BLaER1 treated with 17β-estradiol and CSF1 and Interleukin-3, amounts not matched to agents 10 nM and 100 nM (cell line): ENCODE measurements at regions not wholly inside any gene's neighbourhood (a gene's known extent, or its start where the extent isn't known, plus 50 kb on each side); places are given as distances from the start of the nearest gene placed in this dataset.
"Not testable (repeated sequence)": the region's sequence is repeated elsewhere in the genome, so short reads cannot be mapped to it uniquely, and the experiment has no call there.

Experiments used
- H3K27ac ChIP-seq, 11 experiments: shearing (Covaris generic); formaldehyde crosslinking; 2 replicates each; pipeline ENCODE4 v1.8.1; 2022
- H3K27me3 ChIP-seq, 11 experiments: shearing (Covaris generic); formaldehyde crosslinking; 2 replicates each; pipeline ENCODE4 v1.8.1; 2022
- H3K36me3 ChIP-seq, 11 experiments: shearing (Covaris generic); formaldehyde crosslinking; 2 replicates each; pipeline ENCODE4 v1.8.1; 2022
- H3K4me1 ChIP-seq, 10 experiments: shearing (Covaris generic); formaldehyde crosslinking; 2 replicates each; pipeline ENCODE4 v1.8.1; 2022
- H3K4me2 ChIP-seq, 11 experiments: shearing (Covaris generic); formaldehyde crosslinking; 2 replicates each; pipeline ENCODE4 v1.8.1; 2022
- H3K4me3 ChIP-seq, 10 experiments: shearing (Covaris generic); formaldehyde crosslinking; 2 replicates each; pipeline ENCODE4 v1.8.1; 2022
- H3K9ac ChIP-seq, 11 experiments: shearing (Covaris generic); formaldehyde crosslinking; 2 replicates each; pipeline ENCODE4 v1.8.1; 2022
- H3K9me3 ChIP-seq, 11 experiments: shearing (Covaris generic); formaldehyde crosslinking; replicated peaks in 1 of 11; 2 replicates each; pipeline ENCODE4 v1.8.1; 2022
- H4K20me1 ChIP-seq, 11 experiments: shearing (Covaris generic); formaldehyde crosslinking; 2 replicates each; pipeline ENCODE4 v1.8.1; 2022
- Cebpa-rat ChIP-seq, 11 experiments: shearing (Covaris generic); IDR thresholded peaks; 2 replicates each; pipeline ENCODE4 v1.8.1; 2022

- H3K4me2 ChIP-seq = peak overlapping the region in 8 of 11 experiments; percentile 12 to 59 (median 44); a peak in 13 of 22 replicates
Observed at GRCh38 chr21:14020108-14020507, 190.6 kb downstream of the LIPI start.

DNA sequence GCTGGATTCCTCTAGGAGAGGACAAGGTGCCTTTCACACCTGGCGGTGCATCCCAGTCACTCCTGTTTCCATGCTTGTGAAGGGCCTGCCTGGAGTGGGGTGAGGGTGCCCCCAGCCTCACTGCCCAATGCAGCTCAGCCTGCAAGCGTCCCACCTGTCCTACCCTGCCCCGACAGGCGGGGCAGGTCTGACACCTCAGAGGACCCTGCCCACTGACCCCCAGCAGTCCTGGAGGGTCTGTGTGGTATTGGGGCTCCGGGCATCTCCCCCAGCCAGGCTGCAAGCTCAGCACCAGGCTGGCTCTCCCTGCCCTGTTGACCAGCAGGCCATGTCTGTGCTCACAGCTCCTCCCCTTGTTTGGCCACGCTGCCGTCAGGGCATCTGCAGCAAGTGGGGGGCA, 194.9 kb downstream of the LIPI start:
- H3K4me3 ChIP-seq, H3K9ac ChIP-seq, H3K36me3 ChIP-seq, H3K27me3 ChIP-seq, H4K20me1 ChIP-seq, H3K27ac ChIP-seq, H3K4me2 ChIP-seq, H3K9me3 ChIP-seq: not testable (repeated sequence)
- H3K4me1 ChIP-seq = peaks cover 0 to 22% (median 15%) of the 10 kb centered on the region in 10 experiments; a peak in 12 of 20 replicates

More at GRCh38 chr21:14020108-14020507, 190.6 kb downstream of the LIPI start:
- H3K27me3 ChIP-seq, H3K36me3 ChIP-seq, H3K9ac ChIP-seq, H4K20me1 ChIP-seq, H3K4me3 ChIP-seq, H3K27ac ChIP-seq, H3K9me3 ChIP-seq: not testable (repeated sequence)
- H3K4me1 ChIP-seq = peaks cover 0 to 12% (median 8%) of the 10 kb centered on the region in 10 experiments; a peak in 10 of 20 replicates

DNA sequence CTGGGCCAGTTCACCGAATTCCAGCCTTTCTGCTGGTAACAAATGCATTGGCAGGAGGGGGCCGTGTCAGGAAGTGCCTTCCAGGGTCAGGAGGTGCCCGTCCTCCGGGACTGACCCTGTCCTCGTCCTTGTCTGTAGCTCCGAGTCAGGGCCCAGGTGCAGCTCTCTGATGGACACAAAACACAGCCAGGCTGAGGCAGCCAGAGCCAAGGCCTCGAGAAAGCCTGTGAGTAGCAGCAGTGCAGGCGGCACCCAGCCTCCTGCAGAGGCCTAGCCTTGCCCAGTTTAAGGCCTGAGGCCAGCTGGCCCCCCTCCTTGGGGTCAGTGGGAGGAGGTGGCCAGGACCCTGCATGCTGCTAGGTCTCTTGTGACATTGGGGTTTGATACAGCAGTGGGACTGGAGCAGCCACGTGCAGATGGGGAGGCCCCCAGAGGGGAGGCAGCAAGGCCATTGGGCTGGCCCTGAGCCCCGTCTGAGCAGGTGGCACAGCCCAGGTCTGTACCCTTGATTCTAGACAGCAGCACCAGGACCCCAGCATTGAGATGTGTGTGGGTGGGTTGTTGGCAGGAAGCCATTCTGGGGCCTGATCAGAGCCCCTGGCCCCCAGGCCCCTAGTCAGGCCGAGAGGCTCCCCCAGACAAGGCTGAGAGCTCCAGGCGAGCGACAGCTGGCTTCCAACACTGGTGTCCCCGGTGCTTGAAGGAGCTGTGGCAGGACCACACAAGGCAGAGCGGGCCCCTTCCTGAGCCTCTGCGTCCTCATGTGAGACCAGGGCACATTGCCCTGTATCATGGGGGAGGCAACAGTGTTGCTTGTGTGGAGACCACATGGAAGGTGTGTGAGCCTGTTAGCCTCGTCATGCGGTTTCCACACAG, 196.9 kb downstream of the LIPI start:
- not testable (repeated sequence) for H3K36me3 ChIP-seq, H4K20me1 ChIP-seq, H3K4me2 ChIP-seq, H3K27me3 ChIP-seq, H3K9me3 ChIP-seq, H3K4me3 ChIP-seq, H3K27ac ChIP-seq, H3K9ac ChIP-seq
- peaks cover 0 to 18% (median 11%) of the 10 kb centered on the region in 10 experiments; a peak in 11 of 20 replicates for H3K4me1 ChIP-seq

DNA sequence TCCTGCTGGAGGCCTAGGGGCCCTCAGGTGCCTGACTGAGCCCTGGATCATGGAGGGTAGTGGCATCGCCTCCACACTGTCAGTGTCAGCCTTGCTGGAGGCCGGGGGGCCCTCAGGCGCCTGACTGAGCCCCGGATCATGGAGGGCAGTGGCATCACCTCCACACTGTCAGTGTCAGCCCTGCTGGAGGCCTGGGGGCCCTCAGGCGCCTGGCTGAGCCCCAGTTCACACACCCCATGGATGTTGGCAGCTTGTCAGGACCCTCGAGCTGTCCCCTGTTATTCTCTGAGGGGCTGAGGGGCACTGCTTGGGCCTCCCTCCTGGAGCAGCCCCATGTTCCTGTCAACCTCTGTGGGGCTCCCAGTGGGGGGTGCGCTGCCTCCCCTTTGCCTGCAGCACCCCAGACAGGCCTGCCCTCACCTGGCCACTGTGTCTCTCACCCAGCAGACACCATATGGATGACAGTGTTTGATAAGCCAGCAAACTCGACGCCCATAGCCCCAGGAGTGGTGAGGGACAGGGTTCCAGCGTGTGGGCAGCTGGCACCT, 197.6 kb downstream of the LIPI start:
- H3K4me3 ChIP-seq = no peak overlapping the region
- no peaks in the 10 kb centered on the region for H3K27me3 ChIP-seq
- H3K4me1 ChIP-seq = peaks cover 0 to 18% (median 11%) of the 10 kb centered on the region in 10 experiments; a peak in 11 of 20 replicates
- no peak overlapping the region for H3K4me2 ChIP-seq
- no peaks in the 10 kb centered on the region for H3K9me3 ChIP-seq
- TF ChIP-seq Cebpa-rat (IDR thresholded peaks at IDR 0.05) = no peak
- H3K9ac ChIP-seq = no peak overlapping the region
- H3K27ac ChIP-seq = no peak overlapping the region
- H4K20me1 ChIP-seq = no peaks in the 10 kb centered on the region
- no peaks in the 10 kb centered on the region for H3K36me3 ChIP-seq

DNA sequence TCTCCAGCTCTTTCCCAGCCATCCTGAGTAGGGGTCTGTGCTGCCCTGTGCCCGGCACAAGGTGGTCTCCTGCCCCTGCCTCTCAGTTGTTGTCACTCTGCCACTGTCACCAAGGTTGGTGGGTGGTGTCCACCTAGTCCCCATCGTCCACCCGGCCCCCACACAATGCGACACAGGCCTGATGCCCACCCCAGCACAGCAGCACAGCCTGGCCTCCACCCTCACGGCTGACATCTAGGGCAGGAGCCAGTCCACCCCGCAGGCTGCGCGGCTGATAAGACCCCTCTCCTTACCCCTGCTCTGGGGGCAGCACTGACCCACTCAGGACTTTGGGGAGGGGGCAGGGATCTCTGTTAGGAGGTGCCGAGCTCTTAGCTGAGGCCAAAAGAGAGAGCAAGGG, 198.3 kb downstream of the LIPI start:
- H3K9ac ChIP-seq = no peak overlapping the region
- H3K27ac ChIP-seq = no peak overlapping the region
- no peak for TF ChIP-seq Cebpa-rat (IDR thresholded peaks at IDR 0.05)
- peaks cover 0 to 18% (median 11%) of the 10 kb centered on the region in 10 experiments; a peak in 11 of 20 replicates for H3K4me1 ChIP-seq
- H3K9me3 ChIP-seq = no peaks in the 10 kb centered on the region
- H4K20me1 ChIP-seq = no peaks in the 10 kb centered on the region
- no peak overlapping the region for H3K4me3 ChIP-seq
- no peaks in the 10 kb centered on the region for H3K36me3 ChIP-seq
- H3K27me3 ChIP-seq = no peaks in the 10 kb centered on the region
- no peak overlapping the region for H3K4me2 ChIP-seq

DNA sequence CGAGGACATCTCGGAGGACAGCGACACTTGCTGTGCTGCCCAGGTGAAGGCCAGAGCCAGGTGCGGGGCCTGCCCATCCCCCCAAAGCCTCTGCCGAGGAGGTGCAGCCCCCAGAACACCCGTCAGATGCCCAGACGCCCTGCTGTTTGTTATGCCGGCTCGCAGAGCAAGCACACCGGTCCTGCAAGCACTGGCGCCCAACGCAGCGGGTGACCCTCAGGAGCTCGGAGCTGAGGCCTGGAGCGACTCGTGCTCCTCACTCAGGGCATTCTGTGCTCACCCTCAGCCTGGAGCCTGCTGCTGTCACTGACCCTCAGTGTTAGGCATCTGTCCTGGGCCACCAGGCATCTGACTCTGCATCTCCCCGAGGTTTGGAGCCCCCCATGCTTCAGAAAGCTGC, 199.0 kb downstream of the LIPI start:
- not testable (repeated sequence) for H3K27ac ChIP-seq, H3K9ac ChIP-seq, H4K20me1 ChIP-seq, H3K9me3 ChIP-seq, H3K4me3 ChIP-seq, H3K27me3 ChIP-seq, H3K36me3 ChIP-seq
- H3K4me2 ChIP-seq = peak overlapping the region in 5 of 11 experiments; percentile 28 to 46 (median 34); a peak in 6 of 22 replicates
- H3K4me1 ChIP-seq = peaks cover 0 to 18% (median 11%) of the 10 kb centered on the region in 10 experiments; a peak in 11 of 20 replicates

GRCh38 chr21:14011149-14011548, 199.6 kb downstream of the LIPI start:
- H3K9me3 ChIP-seq, H3K4me3 ChIP-seq, H3K9ac ChIP-seq, H4K20me1 ChIP-seq, H3K27me3 ChIP-seq, H3K27ac ChIP-seq, H3K36me3 ChIP-seq: not testable (repeated sequence)
- Histone ChIP-seq H3K4me2 (peak overlapping the region in 6 of 11 experiments; percentile 28 to 46 (median 32); a peak in 9 of 22 replicates), H3K4me1 (peaks cover 0 to 18% (median 11%) of the 10 kb centered on the region in 10 experiments; a peak in 11 of 20 replicates)

DNA sequence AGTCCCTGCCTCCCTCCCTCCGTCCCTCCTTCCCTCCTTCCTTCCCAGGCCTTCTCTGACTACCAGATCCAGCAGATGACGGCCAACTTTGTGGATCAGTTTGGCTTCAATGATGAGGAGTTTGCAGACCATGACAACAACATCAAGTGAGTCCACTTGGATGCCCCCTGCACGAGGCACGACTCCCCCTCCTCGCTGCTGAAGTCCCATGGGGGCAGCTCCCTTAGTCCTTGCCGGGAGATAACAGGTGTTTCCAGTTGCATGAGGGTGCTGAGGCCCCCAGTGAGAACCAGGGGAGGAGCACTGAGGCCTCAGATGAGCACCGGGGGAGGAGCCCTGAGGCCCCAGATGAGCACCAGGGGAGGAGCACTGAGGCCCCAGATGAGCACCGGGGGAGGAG, 200.0 kb downstream of the LIPI start:
- Histone ChIP-seq H3K4me2 (peak overlapping the region in 6 of 11 experiments; percentile 28 to 46 (median 32); a peak in 8 of 22 replicates), H3K27ac (no peak overlapping the region), H3K4me1 (peaks cover 0 to 18% (median 11%) of the 10 kb centered on the region in 10 experiments; a peak in 11 of 20 replicates), H4K20me1 (no peaks in the 10 kb centered on the region), H3K27me3 (no peaks in the 10 kb centered on the region), H3K4me3 (no peak overlapping the region), H3K9ac (no peak overlapping the region), H3K36me3 (no peaks in the 10 kb centered on the region), H3K9me3 (no peaks in the 10 kb centered on the region)
- no peak for TF ChIP-seq Cebpa-rat (IDR thresholded peaks at IDR 0.05)

GRCh38 chr21:14009990-14010389, 200.8 kb downstream of the LIPI start:
- peaks cover 0 to 18% (median 11%) of the 10 kb centered on the region in 10 experiments; a peak in 11 of 20 replicates for H3K4me1 ChIP-seq
- H3K4me3 ChIP-seq, H3K27ac ChIP-seq, H3K36me3 ChIP-seq, H3K27me3 ChIP-seq, H3K4me2 ChIP-seq, H3K9ac ChIP-seq, H3K9me3 ChIP-seq, H4K20me1 ChIP-seq: not testable (repeated sequence)

GRCh38 chr21:14009238-14009981, 201.3 kb downstream of the LIPI start:
- not testable (repeated sequence) for H3K4me2 ChIP-seq, H3K36me3 ChIP-seq, H4K20me1 ChIP-seq, H3K9me3 ChIP-seq, H3K27ac ChIP-seq, H3K4me3 ChIP-seq, H3K27me3 ChIP-seq, H3K9ac ChIP-seq
- H3K4me1 ChIP-seq = peaks cover 0 to 18% (median 11%) of the 10 kb centered on the region in 10 experiments; a peak in 11 of 20 replicates

- peaks cover 0 to 14% (median 11%) of the 10 kb centered on the region in 10 experiments; a peak in 11 of 20 replicates for H3K4me1 ChIP-seq
- not testable (repeated sequence) for H3K27ac ChIP-seq, H3K4me2 ChIP-seq, H3K9ac ChIP-seq, H3K4me3 ChIP-seq, H3K36me3 ChIP-seq, H3K9me3 ChIP-seq, H4K20me1 ChIP-seq, H3K27me3 ChIP-seq
Observed at GRCh38 chr21:14008436-14008835, 202.3 kb downstream of the LIPI start.

DNA sequence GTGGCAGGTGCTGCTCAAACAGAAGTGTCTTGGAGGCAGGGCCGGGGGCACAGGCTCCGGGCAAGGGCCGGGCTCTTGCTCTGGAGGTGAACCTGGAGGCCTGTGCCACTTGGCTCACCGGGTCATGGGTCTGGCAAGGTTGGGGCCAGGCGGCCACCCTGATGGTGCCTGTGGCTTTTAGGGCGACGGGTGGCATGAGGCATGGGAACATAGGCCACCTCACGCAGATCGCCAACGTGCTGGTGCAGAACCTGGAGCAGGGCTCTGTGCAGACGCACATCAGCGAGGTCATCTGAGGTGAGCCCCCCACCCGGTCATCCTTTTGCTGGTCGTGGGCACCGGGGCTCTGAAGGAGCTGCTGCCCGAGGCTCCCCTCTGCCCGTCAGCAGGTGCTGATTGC, 202.7 kb downstream of the LIPI start:
- not testable (repeated sequence) for H3K27me3 ChIP-seq, H3K9me3 ChIP-seq, H3K9ac ChIP-seq, H3K27ac ChIP-seq, H3K4me3 ChIP-seq, H4K20me1 ChIP-seq, H3K36me3 ChIP-seq, H3K4me2 ChIP-seq
- peaks cover 0 to 14% (median 11%) of the 10 kb centered on the region in 10 experiments; a peak in 11 of 20 replicates for H3K4me1 ChIP-seq

DNA sequence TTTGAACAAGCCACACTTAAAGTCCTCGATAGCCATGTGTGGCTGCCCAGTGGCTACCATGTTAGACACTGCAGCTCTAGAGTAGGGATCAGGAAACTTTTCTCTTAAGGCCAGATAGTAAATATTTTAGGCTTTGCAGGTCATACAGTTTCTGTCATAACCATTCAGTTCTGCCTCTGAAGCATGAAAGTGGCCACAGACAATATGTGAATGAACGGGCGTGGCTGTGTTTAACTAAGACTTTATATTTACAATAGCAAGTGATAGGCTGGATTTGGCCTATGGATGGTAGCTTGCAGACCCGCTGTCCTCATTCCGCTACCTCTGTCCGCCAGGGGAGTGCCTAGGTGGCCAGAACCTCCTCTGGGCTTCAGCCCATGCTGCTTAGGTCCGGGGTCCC, 204.6 kb downstream of the LIPI start:
- not testable (repeated sequence) for H3K27me3 ChIP-seq, H3K4me1 ChIP-seq, H3K9ac ChIP-seq, H3K9me3 ChIP-seq, H3K27ac ChIP-seq, H4K20me1 ChIP-seq, H3K4me2 ChIP-seq, H3K4me3 ChIP-seq, H3K36me3 ChIP-seq
